ENCODE measurements at regions not wholly inside any gene's neighbourhood (a gene's known extent, or its start where the extent isn't known, plus 50 kb on each side); places are given as distances from the start of the nearest gene placed in this dataset.
"Not testable (repeated sequence)": the region's sequence is repeated elsewhere in the genome, so short reads cannot be mapped to it uniquely, and the experiment has no call there.

DNA sequence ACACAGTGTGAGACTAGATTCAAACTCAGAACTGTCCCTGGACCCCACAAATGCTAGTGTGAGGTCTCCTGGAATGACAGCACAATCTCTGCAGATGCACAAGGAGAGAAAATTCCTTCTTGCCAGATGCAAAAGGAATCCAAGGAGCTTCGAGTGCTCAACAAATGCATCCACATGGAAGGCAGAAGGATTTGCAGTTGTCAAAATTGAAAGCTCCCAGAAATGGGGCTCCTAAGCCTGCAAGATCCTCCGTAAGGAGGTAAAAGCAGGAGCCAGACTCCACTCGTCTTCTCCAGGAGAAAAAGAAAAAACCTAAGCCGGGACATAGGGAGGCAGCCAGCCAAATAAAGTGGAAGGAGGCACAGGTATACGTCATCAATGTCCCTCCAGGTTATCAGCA lies 355.0 kb upstream of the KLHL29 start:
- H3K4me3 ChIP-seq (ENCODE audit: low read depth, low read length), result no peak overlapping the region
- no peaks in the 10 kb centered on the region for H3K4me1 ChIP-seq (ENCODE audit: insufficient read depth)
- WGBS, result 44% methylated on average over 5 of the region's 5 CpGs
- no peak overlapping the region for H3K27ac ChIP-seq (ENCODE audit: low read depth)
- DNase-seq (ENCODE audit: extremely low spot score), result no peak
- H3K36me3 ChIP-seq (ENCODE audit: insufficient read depth), result no peaks in the 10 kb centered on the region

DNA sequence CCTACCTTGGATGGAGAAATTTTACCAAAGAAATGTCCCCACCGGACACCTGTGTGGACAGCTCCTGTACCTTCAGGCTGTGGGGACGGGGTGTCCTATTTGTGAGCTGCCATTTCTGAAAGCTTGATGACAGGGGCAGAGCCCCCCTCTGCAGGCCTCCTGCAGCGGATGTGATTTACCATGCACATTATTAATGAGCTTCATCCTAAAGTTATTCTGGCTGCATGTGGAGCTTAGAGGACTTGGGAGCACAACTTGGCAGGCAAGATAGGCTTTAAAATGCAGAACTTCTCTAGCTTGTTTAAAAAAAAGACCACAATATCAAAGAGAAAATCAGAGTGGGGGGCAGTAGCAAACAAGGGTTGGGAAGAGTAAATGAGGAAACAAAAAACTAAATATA lies 350.0 kb upstream of the KLHL29 start:
- no peak overlapping the region for H3K27ac ChIP-seq (ENCODE audit: low read depth)

DNA sequence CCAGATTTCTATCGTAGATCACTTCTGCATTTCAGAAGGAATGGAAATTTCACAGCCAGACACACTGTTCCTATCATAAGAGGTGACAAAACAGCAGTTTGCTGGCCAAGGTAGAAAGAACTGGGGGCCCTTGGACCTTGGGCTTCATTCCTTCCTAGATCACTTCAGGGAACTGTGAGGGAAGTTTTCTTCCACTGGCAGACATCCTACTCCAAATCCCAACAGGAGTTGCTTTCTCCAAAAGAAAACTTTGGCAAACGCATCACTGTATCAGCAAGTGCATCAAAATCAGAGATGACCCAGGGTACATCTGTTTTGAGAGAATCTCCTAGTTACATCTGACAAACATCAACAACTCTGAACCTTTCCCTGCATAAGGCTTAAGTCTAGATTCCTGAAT lies 348.4 kb upstream of the KLHL29 start:
- 69% methylated on average over 2 of the region's 2 CpGs for WGBS
- Histone ChIP-seq H3K27ac (ENCODE audit: low read depth) (no peak overlapping the region), H3K36me3 (ENCODE audit: insufficient read depth) (no peaks in the 10 kb centered on the region), H3K4me3 (ENCODE audit: low read depth, low read length) (no peak overlapping the region), H3K4me1 (ENCODE audit: insufficient read depth) (no peaks in the 10 kb centered on the region)
- no peak for DNase-seq (ENCODE audit: extremely low spot score)

More for the DNA sequence above, 350.0 kb upstream of the KLHL29 start:
- Histone ChIP-seq H3K36me3 (ENCODE audit: insufficient read depth) (no peaks in the 10 kb centered on the region), H3K4me3 (ENCODE audit: low read depth, low read length) (no peak overlapping the region), H3K4me1 (ENCODE audit: insufficient read depth) (no peaks in the 10 kb centered on the region)
- DNase-seq (ENCODE audit: extremely low spot score), result no peak
- WGBS, result 90% methylated on average over 3 of the region's 3 CpGs

DNA sequence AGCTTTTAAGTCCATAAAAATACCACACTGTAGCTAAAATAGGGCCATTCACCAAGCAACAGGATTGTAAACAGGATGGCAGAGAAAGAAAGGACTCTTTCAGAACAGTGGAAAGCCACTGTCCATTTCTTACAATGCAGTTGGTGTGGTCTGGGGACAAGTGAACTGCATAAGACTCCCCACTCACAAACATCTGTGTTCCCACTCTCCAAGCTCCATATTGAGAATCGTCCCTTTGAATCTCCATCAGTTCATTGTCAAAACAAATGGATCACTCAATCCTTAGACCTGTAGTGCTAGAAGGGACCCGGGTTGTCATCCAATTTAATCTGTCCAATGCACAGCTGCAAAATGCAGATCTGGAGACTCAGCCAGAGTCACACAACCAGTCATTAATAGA lies 347.4 kb upstream of the KLHL29 start:
- DNase-seq (ENCODE audit: extremely low spot score), result no peak
- Histone ChIP-seq H3K4me1 (ENCODE audit: insufficient read depth) (no peaks in the 10 kb centered on the region), H3K36me3 (ENCODE audit: insufficient read depth) (no peaks in the 10 kb centered on the region), H3K4me3 (ENCODE audit: low read depth, low read length) (no peak overlapping the region), H3K27ac (ENCODE audit: low read depth) (no peak overlapping the region)
- WGBS, result 86% methylated on average over 2 of the region's 2 CpGs

DNA sequence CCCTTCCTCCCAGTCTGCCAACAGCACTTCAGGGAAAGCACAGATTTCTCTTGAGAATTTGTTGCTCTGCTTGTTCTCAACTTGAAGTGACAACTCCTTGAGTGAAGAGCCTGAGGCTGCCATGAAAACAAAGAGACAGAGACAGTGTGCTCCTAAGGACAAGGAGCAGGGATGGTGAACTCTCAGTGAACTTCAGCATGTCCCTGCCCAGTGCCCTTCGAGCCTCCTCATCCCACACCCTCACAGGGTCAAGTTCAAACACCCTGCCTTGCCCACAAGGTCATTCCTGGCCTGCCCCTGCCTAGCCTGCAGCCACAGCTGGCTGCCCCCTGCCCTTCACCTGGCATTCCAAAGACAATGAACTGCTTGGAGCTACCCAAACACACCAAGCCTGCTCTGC lies 343.5 kb upstream of the KLHL29 start:
- DNase-seq (ENCODE audit: extremely low spot score), result no peak
- H3K27ac ChIP-seq (ENCODE audit: low read depth), result no peak overlapping the region
- WGBS, result 43% methylated on average over 1 of the region's 1 CpG
- H3K4me3 ChIP-seq (ENCODE audit: low read depth, low read length), result no peak overlapping the region
- H3K36me3 ChIP-seq (ENCODE audit: insufficient read depth), result no peaks in the 10 kb centered on the region
- H3K4me1 ChIP-seq (ENCODE audit: insufficient read depth), result no peaks in the 10 kb centered on the region

DNA sequence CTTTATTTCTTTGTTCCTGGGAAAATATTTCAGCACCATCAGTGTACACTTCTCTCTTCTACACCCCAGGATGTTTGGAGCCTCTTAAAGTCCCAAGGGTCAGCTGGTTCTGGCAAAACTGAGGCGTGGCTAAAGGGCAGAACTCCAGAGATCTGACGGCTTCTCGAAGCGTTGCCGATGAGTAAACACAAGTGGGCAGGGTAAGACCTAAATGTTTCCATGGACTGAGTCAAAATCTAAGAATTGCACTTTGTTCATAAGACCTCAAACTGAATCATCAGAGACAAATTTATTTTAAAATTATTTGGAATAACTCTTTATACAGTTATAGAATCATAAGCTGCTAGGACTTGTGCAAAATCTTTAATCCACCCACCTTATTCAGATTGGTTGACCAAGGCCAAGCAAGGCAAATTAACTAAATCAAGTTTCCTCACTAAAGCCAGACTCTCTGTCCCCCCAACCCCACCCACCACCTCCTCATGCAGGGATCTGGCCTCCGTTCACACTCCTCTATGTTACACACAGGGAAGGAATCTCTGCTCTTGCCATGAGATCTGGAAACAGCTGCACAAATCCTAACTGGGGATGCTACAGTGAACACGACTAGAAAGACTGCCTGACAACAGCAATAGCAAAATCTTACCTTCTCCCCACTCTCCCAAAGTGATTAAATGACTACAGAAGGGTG lies 342.6 kb upstream of the KLHL29 start:
- no peak for DNase-seq (ENCODE audit: extremely low spot score)
- no peaks in the 10 kb centered on the region for H3K36me3 ChIP-seq (ENCODE audit: insufficient read depth)
- no peak overlapping the region for H3K4me3 ChIP-seq (ENCODE audit: low read depth, low read length)
- no peak overlapping the region for H3K27ac ChIP-seq (ENCODE audit: low read depth)
- WGBS, result 41% methylated on average over 7 of the region's 7 CpGs
- H3K4me1 ChIP-seq (ENCODE audit: insufficient read depth), result no peaks in the 10 kb centered on the region

DNA sequence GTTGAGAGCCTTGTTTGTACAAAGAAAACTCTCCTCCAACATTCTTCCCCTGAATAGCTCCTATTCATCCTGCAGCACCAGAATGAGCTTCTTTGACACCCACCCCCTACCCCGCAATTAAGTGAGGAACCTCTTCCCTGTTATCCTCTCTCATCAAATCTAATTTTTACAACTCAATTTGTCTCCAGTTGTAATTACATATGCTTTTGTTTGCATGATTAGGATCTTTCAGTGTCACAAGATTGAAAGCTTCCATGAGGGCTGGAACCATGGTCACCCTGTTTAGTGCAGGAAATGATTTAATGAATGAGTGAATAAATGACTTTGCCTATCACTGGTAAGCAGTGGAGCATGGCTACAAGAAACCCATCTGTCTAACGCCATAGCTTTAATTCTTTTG lies 334.6 kb upstream of the KLHL29 start:
- 93% methylated on average over 2 of the region's 2 CpGs for WGBS
- Histone ChIP-seq H3K4me1 (ENCODE audit: insufficient read depth) (no peaks in the 10 kb centered on the region), H3K36me3 (ENCODE audit: insufficient read depth) (no peaks in the 10 kb centered on the region), H3K4me3 (ENCODE audit: low read depth, low read length) (no peak overlapping the region), H3K27ac (ENCODE audit: low read depth) (no peak overlapping the region)
- DNase-seq (ENCODE audit: extremely low spot score), result no peak

DNA sequence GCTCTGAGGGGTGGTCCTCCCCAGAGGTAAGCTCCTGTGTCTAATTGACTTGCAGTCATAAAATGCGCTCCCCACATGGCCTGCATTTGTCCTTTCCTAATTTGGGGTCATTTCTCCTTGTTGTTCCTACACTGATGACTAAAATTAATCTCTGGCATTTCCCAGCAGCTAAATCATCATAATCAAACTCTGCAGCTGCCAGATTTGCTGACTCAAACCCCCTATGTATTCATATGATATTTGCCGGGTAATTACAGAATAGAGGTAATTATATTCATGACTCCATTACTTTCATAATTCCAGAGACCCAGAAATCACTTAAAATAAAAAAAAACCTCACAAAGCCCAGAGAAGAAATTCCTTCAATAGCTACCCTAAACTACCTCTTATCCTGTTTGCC lies 331.4 kb upstream of the KLHL29 start:
- H3K36me3 ChIP-seq (ENCODE audit: insufficient read depth), result no peaks in the 10 kb centered on the region
- no peak overlapping the region for H3K27ac ChIP-seq (ENCODE audit: low read depth)
- no peaks in the 10 kb centered on the region for H3K4me1 ChIP-seq (ENCODE audit: insufficient read depth)
- no peak overlapping the region for H3K4me3 ChIP-seq (ENCODE audit: low read depth, low read length)
- DNase-seq (ENCODE audit: extremely low spot score), result no peak
- 86% methylated on average over 2 of the region's 2 CpGs for WGBS

DNA sequence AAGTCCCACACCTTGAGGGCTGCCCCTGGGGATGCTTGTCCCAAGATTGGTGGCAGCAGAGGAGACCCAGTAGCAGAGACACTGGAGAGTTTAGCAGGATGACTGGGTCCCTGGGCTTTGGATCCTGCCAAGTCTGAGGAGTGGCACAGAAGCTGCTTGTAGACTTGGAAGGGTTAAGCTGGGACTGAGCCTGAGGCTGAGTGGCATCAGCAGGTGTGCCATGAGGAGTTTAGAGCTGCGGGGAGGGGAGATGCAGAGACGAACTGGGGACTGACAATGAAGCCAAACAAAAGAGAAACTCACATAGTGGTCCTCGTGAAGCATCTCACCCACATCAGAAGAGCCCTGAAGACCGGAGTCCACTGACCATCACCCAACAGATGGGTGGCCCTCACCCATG lies 329.7 kb upstream of the KLHL29 start:
- no peak overlapping the region for H3K4me3 ChIP-seq (ENCODE audit: low read depth, low read length)
- DNase-seq (ENCODE audit: extremely low spot score), result no peak
- 81% methylated on average over 4 of the region's 4 CpGs for WGBS

DNA sequence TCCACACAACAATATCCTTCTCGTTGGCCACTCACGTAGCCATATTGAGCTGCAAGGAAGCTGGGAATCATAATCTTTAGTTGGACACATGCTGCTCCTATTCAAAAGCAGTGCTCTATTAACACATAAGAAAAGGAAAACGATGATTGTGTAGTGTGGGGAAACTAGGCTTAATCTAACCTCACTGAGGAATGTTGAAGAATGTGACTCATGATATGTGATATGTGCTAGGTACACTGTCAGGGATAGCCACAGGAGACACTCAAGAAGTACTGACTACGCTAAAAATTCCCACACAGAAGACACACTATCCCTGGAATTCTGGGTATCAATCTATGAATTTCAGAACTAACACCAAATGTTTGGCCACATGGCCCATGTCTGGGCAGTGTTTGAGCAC lies 328.1 kb upstream of the KLHL29 start:
- 85% methylated on average over 4 of the region's 4 CpGs for WGBS
- not testable (repeated sequence) for H3K4me3 ChIP-seq (ENCODE audit: low read depth, low read length); H3K36me3 ChIP-seq (ENCODE audit: insufficient read depth); H3K27ac ChIP-seq (ENCODE audit: low read depth); DNase-seq (ENCODE audit: extremely low spot score); H3K4me1 ChIP-seq (ENCODE audit: insufficient read depth)

More for the DNA sequence above, 329.7 kb upstream of the KLHL29 start:
- H3K27ac ChIP-seq (ENCODE audit: low read depth), result no peak overlapping the region
- no peaks in the 10 kb centered on the region for H3K36me3 ChIP-seq (ENCODE audit: insufficient read depth)
- H3K4me1 ChIP-seq (ENCODE audit: insufficient read depth), result no peaks in the 10 kb centered on the region

DNA sequence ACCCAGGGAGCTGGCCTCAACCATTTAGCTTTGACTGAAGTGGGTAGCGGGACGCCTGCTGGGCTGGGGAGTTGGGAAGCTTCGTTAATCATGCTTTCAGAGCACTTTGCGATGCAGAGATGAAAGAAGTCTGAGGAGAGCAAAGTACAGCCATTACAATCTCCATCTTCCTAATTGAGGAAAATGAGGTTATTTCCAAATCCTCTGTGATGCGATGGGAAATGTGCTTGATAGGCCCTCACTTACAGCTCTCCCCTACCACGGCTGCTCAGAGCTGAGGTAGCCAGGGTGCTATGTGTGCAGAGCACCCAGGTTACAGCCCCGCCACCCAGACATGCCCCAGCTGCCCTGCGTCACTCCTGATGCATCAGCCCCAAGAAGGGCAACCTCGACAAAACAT lies 326.5 kb upstream of the KLHL29 start:
- Histone ChIP-seq H3K4me3 (ENCODE audit: low read depth, low read length) (no peak overlapping the region), H3K36me3 (ENCODE audit: insufficient read depth) (no peaks in the 10 kb centered on the region), H3K4me1 (ENCODE audit: insufficient read depth) (no peaks in the 10 kb centered on the region), H3K27ac (ENCODE audit: low read depth) (no peak overlapping the region)
- 91% methylated on average over 9 of the region's 9 CpGs for WGBS
- DNase-seq (ENCODE audit: extremely low spot score), result no peak

DNA sequence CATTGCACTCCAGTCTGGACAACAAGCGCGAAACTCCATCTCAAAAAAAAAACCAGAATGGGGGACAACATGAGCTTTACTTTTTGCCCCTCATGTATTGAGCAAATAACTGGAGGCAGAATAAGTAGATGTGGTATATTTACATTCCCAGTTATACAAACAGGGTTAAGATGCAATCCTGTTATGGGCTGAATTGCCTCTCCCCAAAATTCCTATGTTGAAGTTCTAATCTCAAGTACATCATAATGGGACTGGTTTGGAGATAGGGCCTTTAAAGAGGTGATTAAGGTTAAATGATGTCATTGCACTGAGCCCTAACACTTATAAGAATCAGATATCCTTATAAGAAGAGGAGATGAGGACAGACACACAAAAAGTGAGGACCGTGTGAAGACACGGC lies 319.8 kb upstream of the KLHL29 start:
- no peak for DNase-seq (ENCODE audit: extremely low spot score)
- H3K4me1 ChIP-seq (ENCODE audit: insufficient read depth), result no peaks in the 10 kb centered on the region
- H3K36me3 ChIP-seq (ENCODE audit: insufficient read depth), result no peaks in the 10 kb centered on the region
- H3K27ac ChIP-seq (ENCODE audit: low read depth), result no peak overlapping the region
- H3K4me3 ChIP-seq (ENCODE audit: low read depth, low read length), result no peak overlapping the region
- WGBS, result 98% methylated on average over 4 of the region's 4 CpGs

DNA sequence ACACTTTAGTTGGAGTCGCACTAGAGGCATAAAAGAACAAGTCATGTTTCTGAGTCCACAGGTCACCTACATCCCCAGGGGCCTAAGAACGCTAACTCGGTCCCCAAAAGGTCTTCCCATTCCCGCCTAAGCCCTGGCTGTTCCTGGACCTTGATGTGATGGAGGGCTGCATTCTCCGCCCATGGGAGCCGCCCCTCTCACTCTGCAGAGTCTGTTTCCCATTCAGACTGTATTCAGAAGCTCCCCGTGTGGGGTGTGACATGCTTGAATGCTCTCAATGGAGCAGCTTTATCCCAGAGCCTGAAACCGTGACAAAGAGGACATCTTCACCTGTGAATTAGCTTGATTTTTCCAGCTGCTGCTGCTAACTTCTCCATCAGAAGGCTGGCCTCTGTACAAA lies 319.0 kb upstream of the KLHL29 start:
- no peak for DNase-seq (ENCODE audit: extremely low spot score)
- no peak overlapping the region for H3K27ac ChIP-seq (ENCODE audit: low read depth)
- H3K4me3 ChIP-seq (ENCODE audit: low read depth, low read length), result no peak overlapping the region
- whole genome bisulfite sequencing, result 91% methylated on average over 8 of the region's 8 CpGs
- H3K36me3 ChIP-seq (ENCODE audit: insufficient read depth), result no peaks in the 10 kb centered on the region
- no peaks in the 10 kb centered on the region for H3K4me1 ChIP-seq (ENCODE audit: insufficient read depth)

DNA sequence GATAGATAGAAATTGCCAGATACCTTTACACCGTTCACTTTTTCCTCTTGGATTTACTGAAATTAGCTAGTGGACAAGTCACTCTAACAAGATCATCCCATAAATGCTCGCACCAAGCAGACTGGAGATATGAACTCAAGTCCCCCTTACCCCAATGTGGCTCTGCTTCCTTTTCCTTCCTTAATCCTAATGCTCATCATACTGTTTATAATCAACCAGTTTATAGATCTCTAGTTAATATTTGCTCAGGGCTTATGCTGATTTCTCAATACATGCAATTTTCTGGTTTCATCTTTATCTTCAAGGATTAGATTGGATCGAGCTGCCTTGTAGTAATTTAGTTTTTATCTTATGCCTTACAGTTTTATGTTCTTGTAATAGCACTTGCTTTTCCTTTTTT lies 318.3 kb upstream of the KLHL29 start:
- no peak for DNase-seq (ENCODE audit: extremely low spot score)
- Histone ChIP-seq H3K4me3 (ENCODE audit: low read depth, low read length) (no peak overlapping the region), H3K27ac (ENCODE audit: low read depth) (no peak overlapping the region), H3K4me1 (ENCODE audit: insufficient read depth) (no peaks in the 10 kb centered on the region), H3K36me3 (ENCODE audit: insufficient read depth) (no peaks in the 10 kb centered on the region)
- WGBS, result 48% methylated on average over 3 of the region's 3 CpGs

DNA sequence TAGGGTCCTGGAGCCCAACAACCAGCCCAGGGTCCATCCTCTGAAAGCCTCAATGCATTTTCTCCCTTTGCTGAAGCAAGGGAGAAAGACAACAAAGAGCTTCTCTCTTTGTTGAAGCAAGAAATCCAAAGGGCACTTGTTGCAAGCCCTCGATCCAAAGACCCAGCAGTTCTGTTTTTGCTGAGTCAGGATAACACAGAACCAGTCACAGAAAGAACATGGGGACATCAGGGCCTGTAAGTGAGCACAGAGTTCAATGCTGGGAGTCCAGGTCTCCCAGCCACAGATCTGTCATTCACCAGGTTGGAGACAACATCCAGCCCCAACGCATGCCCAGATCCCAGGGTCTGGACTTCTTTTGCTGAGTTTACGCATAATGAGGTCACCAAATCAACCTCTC lies 315.8 kb upstream of the KLHL29 start:
- no peak for DNase-seq (ENCODE audit: extremely low spot score)
- Histone ChIP-seq H3K4me1 (ENCODE audit: insufficient read depth) (no peaks in the 10 kb centered on the region), H3K36me3 (ENCODE audit: insufficient read depth) (no peaks in the 10 kb centered on the region), H3K4me3 (ENCODE audit: low read depth, low read length) (no peak overlapping the region), H3K27ac (ENCODE audit: low read depth) (no peak overlapping the region)
- WGBS, result 91% methylated on average over 3 of the region's 3 CpGs

Data from urinary bladder (tissue), 3 donors.